ENCODE measurements at regions not wholly inside any gene's neighbourhood (a gene's known extent, or its start where the extent isn't known, plus 50 kb on each side); places are given as distances from the start of the nearest gene placed in this dataset.
"Not testable (repeated sequence)": the region's sequence is repeated elsewhere in the genome, so short reads cannot be mapped to it uniquely, and the experiment has no call there.

DNA sequence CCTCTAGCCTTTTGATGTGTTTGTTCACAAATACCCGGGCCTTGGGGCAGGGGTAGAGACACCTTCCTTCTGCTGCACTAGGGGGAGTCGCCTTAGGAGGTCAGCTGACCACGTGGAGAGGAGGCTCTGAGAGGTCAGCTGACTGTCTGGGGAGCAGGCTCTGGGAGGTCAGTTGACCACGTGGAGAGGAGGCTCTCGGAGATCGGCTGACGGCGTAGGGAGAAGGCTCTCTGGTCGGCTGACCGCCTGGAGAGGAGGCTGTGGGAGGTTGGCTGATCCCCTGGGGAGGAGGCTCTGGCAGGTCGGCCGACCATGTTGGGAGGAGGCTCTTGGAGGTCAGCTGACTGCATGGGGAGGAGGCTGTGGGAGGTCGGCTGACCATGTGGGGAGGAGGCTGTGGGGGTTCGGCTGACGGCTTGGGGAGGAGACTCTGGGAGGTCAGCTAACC lies 59.6 kb upstream of the LYZL1 start:
- DNase-seq: no peak

DNA sequence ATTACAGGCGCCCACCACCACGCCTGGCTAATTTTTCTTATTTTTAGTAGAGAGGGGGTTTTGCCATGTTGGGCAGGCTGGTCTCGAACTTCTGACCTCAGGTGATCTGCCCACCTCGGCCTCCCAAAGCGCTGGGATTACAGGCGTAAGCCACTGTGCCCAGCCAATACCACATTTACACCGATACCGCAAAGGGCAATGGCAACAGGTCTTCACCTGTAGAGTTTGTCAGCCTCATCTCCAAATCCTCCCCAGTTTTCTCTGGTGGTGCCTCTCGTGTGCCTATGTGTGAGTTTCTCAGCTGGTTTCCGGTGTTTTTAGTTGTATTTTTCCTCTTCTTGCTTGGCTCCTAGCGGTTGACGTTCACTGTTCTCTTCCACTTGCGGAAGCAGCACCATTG lies 52.0 kb upstream of the LYZL1 start:
- not testable (repeated sequence) for DNase-seq

DNA sequence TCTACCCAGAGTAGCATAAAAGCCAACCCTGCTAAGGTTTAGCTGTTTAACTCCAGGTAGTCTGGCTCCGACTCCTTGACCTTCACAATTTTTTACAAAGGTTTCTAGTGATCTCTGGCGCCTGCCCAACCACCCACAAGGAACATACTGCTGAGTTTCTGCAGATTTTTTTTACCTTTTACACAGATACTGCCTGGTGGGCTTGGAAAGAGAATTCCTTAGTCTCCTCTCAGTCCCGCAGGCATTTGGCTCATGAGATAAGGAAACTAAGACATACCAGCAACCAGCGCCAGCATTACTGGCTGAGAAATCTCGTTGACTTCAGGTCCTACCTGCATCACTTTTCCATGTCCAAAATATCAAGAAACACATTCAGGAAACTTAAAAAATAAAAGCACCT lies 51.1 kb upstream of the LYZL1 start:
- DNase-seq: no peak

DNA sequence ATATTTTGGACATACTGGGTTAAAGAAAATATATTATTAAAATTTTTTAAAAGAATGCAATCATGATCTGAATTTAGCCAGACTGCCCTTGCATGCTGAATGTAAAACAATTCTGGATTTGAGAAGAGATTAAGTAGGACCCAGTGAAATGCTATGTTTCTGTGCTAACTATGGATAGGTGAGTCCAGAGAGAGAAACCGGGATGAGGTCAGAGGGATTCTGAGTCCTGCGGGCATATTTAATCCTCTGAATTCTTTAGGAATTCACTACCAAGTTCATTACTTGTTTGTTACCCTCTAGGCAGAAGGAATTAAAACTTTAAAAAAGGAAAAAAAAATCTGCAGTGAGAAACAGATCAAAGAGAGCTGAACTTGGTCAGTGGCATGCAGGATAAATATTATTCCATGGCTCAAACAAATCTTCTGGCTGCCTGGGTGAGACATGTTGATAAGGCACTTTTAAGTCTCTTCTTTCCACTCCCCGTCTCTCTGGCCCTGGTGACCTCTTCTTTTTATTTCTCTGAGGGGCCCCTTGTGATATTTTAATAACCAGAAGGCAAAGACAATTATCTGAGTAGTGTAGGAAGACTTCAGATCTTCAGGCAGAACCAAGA lies 50.2 kb upstream of the LYZL1 start:
- DNase-seq: no peak
